ENCODE measurements at regions not wholly inside any gene's neighbourhood (a gene's known extent, or its start where the extent isn't known, plus 50 kb on each side); places are given as distances from the start of the nearest gene placed in this dataset.

DNA sequence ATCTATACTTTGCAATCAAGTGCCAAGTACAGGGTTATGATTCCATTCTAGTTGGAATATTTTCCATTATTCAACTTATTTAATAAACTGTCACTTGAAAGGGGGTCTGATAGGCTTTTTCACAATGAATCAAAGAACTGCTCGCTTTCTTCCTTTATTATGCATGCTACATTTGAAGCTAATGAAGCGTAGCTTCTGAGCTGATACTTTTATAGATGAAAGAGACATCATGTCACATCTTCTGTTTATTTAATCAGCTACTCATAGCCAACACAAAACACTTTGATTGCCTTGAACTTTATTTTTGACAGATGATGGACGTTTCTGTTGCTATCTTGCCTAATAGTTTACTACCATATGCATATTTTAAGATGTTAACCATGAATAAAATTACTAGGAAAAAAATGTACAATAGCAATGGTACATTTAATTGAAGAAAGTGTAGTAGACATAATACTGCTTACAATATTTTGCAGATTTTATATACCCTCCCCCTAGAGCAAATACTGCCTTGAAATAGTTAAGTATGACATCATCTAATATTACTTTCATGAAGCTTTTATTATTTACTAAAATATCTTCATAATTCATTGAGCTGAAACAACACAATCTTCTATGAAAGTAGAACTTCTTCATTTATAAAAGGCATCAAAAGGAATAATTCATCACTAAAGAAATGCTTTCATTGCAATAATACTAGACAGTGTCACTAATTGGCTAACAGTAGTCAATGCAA, 529.3 kb upstream of the TYRP1 start:
- H3K4me1 Mint-ChIP-seq (ENCODE audit: low read depth) = no peaks in the 10 kb centered on the region

DNA sequence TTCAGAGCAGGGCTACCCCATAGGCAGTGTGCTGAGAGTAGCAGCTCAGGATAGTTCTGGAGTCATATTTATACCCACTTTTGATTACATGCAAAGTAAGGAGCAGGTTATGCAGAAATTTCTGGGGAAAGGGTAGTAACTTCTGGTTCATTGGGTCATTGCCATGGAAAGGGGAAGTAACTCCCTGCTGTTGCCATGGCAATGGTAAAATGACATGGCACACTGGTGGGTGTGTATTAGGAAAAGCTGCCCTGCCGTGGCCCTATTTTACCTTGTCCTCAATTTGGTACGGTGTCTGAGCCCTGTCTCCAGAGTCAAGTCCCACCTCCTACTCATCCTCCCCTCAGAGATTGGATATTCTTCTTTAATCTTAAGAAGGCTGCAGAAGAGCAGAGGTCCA, 526.7 kb upstream of the TYRP1 start:
- Mint-ChIP-seq H3K27ac (ENCODE audit: unreplicated experiment) (no peak overlapping the region), H3K36me3 (ENCODE audit: low read depth) (no peaks in the 10 kb centered on the region), H3K4me1 (ENCODE audit: low read depth) (no peaks in the 10 kb centered on the region), H3K27me3 (ENCODE audit: low read depth) (no peaks in the 10 kb centered on the region), H3K9me3 (ENCODE audit: low read depth) (peaks cover 3% of the 10 kb centered on the region), H3K4me3 (ENCODE audit: unreplicated experiment) (no peak overlapping the region)
- no peak for DNase-seq (ENCODE audit: low spot score)
- TF ChIP-seq, protein P1, sequence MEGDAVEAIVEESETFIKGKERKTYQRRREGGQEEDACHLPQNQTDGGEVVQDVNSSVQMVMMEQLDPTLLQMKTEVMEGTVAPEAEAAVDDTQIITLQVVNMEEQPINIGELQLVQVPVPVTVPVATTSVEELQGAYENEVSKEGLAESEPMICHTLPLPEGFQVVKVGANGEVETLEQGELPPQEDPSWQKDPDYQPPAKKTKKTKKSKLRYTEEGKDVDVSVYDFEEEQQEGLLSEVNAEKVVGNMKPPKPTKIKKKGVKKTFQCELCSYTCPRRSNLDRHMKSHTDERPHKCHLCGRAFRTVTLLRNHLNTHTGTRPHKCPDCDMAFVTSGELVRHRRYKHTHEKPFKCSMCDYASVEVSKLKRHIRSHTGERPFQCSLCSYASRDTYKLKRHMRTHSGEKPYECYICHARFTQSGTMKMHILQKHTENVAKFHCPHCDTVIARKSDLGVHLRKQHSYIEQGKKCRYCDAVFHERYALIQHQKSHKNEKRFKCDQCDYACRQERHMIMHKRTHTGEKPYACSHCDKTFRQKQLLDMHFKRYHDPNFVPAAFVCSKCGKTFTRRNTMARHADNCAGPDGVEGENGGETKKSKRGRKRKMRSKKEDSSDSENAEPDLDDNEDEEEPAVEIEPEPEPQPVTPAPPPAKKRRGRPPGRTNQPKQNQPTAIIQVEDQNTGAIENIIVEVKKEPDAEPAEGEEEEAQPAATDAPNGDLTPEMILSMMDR (IDR thresholded peaks at IDR 0.05) = no peak

More for the DNA sequence above, 529.3 kb upstream of the TYRP1 start:
- H3K36me3 Mint-ChIP-seq (ENCODE audit: low read depth) = no peaks in the 10 kb centered on the region
- H3K9me3 Mint-ChIP-seq (ENCODE audit: low read depth) = peaks cover 3% of the 10 kb centered on the region
- no peak overlapping the region for H3K4me3 Mint-ChIP-seq (ENCODE audit: unreplicated experiment)
- DNase-seq (ENCODE audit: low spot score) = no peak
- H3K27ac Mint-ChIP-seq (ENCODE audit: unreplicated experiment) = no peak overlapping the region
- H3K27me3 Mint-ChIP-seq (ENCODE audit: low read depth) = no peaks in the 10 kb centered on the region
- TF ChIP-seq, protein P1 (IDR thresholded peaks at IDR 0.05) = no peak

DNA sequence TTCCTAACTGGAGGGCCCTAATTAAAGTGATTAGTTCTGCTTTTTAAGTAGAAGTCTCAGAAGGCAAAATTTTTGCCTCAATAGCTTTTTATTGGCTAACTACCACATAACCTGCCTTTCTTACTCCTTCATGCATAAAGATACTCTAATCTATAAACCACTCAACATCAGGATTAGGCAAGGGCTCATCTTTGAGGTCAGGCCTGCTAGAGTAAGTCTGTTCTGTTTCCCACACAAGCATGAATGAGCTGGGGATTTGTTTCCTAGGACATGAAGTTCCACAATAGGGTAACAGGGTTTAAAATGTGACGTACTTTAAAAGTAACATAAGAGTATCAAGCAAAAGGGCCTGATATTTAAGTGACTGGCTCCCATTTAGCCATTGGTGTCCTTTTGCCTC, 522.7 kb upstream of the TYRP1 start:
- H3K27me3 Mint-ChIP-seq (ENCODE audit: low read depth) = no peaks in the 10 kb centered on the region
- H3K4me1 Mint-ChIP-seq (ENCODE audit: low read depth) = no peaks in the 10 kb centered on the region
- TF ChIP-seq, protein P1 (IDR thresholded peaks at IDR 0.05) = no peak
- H3K9me3 Mint-ChIP-seq (ENCODE audit: low read depth) = peaks cover 11% of the 10 kb centered on the region
- DNase-seq (ENCODE audit: low spot score) = no peak
- H3K27ac Mint-ChIP-seq (ENCODE audit: unreplicated experiment) = no peak overlapping the region
- H3K4me3 Mint-ChIP-seq (ENCODE audit: unreplicated experiment) = no peak overlapping the region
- no peaks in the 10 kb centered on the region for H3K36me3 Mint-ChIP-seq (ENCODE audit: low read depth)

DNA sequence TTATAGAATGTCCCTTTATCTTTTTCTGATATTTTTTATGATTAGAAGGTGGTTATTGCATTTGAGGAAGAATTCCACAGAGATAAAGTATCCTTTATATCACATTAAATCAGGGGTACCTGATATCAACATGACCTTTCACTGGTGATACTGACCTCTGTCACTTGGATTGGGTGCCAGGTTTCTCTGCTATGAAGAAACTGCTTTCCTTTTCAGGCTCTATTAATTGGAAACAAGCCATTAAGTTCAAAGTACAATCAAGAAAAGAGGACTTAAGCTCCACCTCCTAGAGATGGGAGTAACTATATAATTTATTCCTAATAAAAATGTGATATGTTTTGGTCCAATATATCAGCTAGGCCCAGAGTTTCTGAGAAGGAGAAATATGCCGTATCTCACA, 514.6 kb upstream of the TYRP1 start:
- Mint-ChIP-seq H3K36me3 (ENCODE audit: low read depth) (no peaks in the 10 kb centered on the region), H3K27me3 (ENCODE audit: low read depth) (no peaks in the 10 kb centered on the region), H3K27ac (ENCODE audit: unreplicated experiment) (no peak overlapping the region), H3K4me3 (ENCODE audit: unreplicated experiment) (no peak overlapping the region), H3K4me1 (ENCODE audit: low read depth) (no peaks in the 10 kb centered on the region), H3K9me3 (ENCODE audit: low read depth) (no peaks in the 10 kb centered on the region)
- DNase-seq (ENCODE audit: low spot score) = no peak
- TF ChIP-seq, protein P1 (IDR thresholded peaks at IDR 0.05) = no peak

DNA sequence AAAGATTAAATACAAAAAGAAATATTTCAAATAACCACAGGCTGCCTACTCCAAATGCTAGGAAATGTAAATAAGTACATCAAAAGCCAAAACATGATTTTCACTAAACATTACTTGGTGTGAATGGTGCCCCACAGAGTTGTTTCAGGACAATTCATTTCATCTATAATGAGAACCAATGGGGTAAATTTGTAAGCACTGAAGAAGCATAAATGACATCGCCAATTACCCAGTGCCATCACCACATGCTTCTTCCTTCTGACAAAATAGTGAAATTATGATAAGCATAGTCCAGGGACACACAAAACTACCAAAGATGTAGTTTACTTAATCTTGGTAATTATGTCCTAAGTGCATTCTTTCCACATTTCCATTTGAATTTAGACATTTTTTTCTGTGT, 510.4 kb upstream of the TYRP1 start:
- Mint-ChIP-seq H3K4me3 (ENCODE audit: unreplicated experiment) (no peak overlapping the region), H3K27ac (ENCODE audit: unreplicated experiment) (no peak overlapping the region), H3K27me3 (ENCODE audit: low read depth) (no peaks in the 10 kb centered on the region), H3K36me3 (ENCODE audit: low read depth) (no peaks in the 10 kb centered on the region), H3K4me1 (ENCODE audit: low read depth) (no peaks in the 10 kb centered on the region), H3K9me3 (ENCODE audit: low read depth) (no peaks in the 10 kb centered on the region)
- TF ChIP-seq, protein P1 (IDR thresholded peaks at IDR 0.05) = no peak
- DNase-seq (ENCODE audit: low spot score) = no peak

Data from chondrocyte (in vitro differentiated cells).